ENCODE measurements at regions not wholly inside any gene's neighbourhood (a gene's known extent, or its start where the extent isn't known, plus 50 kb on each side); places are given as distances from the start of the nearest gene placed in this dataset.

DNA sequence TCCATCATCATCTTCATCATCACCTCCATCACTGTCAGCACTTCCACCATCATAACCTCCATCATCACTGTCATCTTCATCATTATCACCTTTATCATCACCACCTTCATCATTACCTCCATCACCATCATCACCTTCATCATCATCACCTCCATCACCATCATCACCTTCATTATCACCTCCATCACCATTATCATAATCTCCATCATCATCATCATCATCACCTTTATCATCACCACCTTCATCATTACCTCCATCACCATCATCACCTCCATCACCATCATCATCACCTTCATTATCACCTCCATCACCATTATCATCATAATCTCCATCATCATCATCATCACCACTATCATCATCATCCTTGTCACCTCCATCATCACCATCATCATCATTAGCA, 309.7 kb downstream of the HAPSTR1 start:
- DNase-seq (ENCODE audit: extremely low read depth, low read depth), result no peak
- TF ChIP-seq, protein P1, sequence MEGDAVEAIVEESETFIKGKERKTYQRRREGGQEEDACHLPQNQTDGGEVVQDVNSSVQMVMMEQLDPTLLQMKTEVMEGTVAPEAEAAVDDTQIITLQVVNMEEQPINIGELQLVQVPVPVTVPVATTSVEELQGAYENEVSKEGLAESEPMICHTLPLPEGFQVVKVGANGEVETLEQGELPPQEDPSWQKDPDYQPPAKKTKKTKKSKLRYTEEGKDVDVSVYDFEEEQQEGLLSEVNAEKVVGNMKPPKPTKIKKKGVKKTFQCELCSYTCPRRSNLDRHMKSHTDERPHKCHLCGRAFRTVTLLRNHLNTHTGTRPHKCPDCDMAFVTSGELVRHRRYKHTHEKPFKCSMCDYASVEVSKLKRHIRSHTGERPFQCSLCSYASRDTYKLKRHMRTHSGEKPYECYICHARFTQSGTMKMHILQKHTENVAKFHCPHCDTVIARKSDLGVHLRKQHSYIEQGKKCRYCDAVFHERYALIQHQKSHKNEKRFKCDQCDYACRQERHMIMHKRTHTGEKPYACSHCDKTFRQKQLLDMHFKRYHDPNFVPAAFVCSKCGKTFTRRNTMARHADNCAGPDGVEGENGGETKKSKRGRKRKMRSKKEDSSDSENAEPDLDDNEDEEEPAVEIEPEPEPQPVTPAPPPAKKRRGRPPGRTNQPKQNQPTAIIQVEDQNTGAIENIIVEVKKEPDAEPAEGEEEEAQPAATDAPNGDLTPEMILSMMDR (IDR thresholded peaks at IDR 0.05; ENCODE audit: low read depth, low read length), result no peak

DNA sequence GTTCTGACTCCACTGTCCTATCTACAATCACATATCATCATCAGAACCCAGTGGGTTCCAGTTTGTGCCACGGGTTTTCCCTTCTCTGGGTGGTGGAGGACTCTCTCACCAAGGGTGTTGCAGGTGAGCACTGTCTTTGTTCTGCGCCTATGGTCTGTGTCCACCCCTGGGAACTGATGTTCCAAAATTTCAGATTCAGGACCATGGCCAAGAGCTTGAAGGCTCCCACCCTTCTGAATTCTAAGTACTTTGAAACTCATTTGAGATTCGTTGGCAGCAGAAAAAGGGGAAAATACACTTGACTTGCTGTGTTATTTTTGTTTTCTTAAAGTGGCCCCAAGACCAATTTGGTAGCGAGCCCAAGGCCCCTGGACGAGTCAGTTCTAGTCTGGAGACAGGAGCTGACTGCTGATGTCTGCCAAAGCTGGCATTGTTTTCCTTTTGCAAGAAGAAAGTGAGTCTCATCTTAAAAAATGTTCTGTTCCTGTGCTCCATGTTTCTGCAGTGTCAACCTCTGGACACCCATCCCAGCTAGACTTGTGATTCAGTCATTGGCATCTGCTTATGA, 310.9 kb downstream of the HAPSTR1 start:
- DNase-seq (ENCODE audit: extremely low read depth, low read depth), result no peak
- TF ChIP-seq, protein P1 (IDR thresholded peaks at IDR 0.05; ENCODE audit: low read depth, low read length), result no peak

DNA sequence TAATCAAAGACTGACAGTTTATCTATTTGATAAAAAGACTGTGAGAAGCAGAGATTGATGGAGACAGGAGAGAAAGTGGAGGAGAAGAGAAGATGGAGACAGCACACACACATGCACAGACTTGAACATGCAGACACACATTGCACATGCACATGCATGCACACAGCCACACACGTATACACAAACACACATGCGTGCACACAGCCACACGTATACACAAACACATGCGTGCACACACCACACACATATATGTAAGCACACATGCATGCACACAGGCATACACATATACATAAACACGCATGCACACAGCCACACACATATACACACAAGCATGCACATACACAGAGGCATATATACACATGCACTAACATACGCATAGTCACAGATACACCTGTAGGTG, 313.4 kb downstream of the HAPSTR1 start:
- TF ChIP-seq, protein P1 (IDR thresholded peaks at IDR 0.05; ENCODE audit: low read depth, low read length), result no peak
- DNase-seq (ENCODE audit: extremely low read depth, low read depth), result no peak

DNA sequence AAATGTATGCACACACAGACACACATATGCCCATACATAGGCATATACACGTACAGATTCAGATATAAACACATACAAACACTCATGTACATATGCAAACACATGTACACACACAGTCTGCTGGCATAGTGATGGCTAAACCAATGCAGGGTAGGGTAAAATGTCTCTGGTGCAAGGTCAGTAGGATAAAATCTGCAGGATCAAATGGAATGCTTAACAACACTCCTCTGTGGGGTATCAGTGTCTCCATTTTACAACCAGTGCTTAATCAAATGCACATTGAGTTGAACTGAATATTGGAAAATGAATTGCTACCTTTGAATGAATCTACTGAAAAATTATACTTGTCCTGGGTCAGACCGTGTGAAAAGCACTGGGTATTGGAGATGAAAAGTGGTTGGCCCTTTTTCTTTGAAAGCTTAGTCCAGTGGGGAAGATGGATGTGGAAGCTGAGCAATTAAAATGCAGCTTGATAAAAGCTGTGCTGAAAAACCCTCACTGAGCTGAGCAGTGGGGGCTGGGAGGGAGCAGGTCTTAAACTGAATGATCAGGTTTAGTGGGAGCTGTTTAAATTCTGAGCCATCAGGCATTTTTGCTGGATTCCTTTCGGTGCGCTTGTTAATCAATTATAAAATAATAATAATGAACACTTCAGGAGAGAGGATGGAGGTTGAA, 314.7 kb downstream of the HAPSTR1 start:
- TF ChIP-seq, protein P1 (IDR thresholded peaks at IDR 0.05; ENCODE audit: low read depth, low read length), result no peak
- no peak for DNase-seq (ENCODE audit: extremely low read depth, low read depth)

DNA sequence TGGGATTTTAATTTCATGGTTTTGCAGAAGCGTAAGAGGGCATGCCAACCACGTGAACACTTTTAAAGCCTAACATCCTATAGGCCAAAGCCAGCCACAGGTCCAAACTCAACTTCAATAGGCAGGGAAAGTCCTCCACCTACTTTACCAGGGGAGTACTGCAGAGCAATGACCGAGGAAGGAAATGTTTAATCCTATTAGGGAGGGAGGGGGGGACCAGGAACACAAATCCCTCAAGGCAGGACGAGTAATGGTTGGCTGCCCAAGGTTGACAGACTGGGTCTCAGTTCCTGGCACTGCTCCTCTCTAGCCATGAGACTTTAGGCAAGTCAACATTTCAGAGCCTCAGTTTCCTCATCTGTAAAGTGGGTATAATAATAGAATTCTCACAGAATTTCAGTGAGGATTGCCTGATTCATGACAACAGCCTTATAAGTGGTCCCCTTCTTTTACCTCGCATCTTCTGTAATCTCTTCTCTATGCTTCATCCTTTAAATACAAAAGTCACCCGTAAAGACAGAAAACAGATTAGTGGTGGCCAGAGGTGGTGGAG, 315.8 kb downstream of the HAPSTR1 start:
- TF ChIP-seq, protein P1 (IDR thresholded peaks at IDR 0.05; ENCODE audit: low read depth, low read length), result no peak

DNA sequence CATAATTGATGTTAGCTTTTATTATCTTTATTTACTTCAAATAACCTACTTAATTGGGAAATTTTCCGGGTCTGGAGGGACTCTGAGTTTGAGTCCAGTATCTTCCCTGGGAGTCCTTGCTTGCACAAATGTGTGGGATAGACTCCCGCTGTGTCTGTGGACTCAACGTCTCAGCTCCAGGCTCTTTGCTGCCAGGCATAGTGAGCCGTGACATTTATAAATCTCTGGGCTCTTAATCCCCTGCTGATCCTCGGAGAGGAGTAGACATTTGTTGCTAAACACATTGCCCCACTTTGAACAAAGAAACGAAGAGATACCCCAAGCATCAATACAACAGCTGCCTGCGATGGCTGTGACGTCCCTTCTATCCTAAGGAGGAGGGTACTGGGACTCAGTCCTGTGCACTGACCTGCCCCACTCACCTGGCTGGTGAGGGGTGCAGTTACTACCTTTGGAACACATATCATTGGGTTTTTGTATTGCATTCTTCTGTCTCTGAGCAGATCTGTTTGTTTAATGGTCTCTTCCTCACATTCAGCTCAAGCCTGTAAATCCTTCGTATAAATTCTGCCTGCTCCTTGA, 316.9 kb downstream of the HAPSTR1 start:
- TF ChIP-seq, protein P1 (IDR thresholded peaks at IDR 0.05; ENCODE audit: low read depth, low read length), result no peak
- no peak for DNase-seq (ENCODE audit: extremely low read depth, low read depth)

More for the DNA sequence above, 315.8 kb downstream of the HAPSTR1 start:
- no peak for DNase-seq (ENCODE audit: extremely low read depth, low read depth)
